Thyroid gland (tissue), 4 donors: ENCODE measurements at regions not wholly inside any gene's neighbourhood (a gene's known extent, or its start where the extent isn't known, plus 50 kb on each side); places are given as distances from the start of the nearest gene placed in this dataset.

Experiments
- POLR2A ChIP-seq, 2 donors: fragments of 450-650 bp; IDR thresholded peaks; one replicate each; pipeline ENCODE4 v1.6.1; 2017; ENCODE audit warnings: antibody characterized with exemption in 2 of 2, mild to moderate bottlenecking in 2 of 2, moderate library complexity in 1 of 2
- TF ChIP-seq, protein P1 (sequence below), 6 experiments: fragments of 200-600 bp in 3 of 6; fragments of 450-650 bp in 3 of 6; sonication (generic) in 3 of 6; IDR thresholded peaks; one replicate each; pipeline ENCODE4 v1.5.1; 2016 to 2019; ENCODE audit warnings: antibody characterized with exemption in 6 of 6, mild to moderate bottlenecking in 2 of 6, inconsistent platforms in 1 of 6, moderate library complexity in 1 of 6

DNA sequence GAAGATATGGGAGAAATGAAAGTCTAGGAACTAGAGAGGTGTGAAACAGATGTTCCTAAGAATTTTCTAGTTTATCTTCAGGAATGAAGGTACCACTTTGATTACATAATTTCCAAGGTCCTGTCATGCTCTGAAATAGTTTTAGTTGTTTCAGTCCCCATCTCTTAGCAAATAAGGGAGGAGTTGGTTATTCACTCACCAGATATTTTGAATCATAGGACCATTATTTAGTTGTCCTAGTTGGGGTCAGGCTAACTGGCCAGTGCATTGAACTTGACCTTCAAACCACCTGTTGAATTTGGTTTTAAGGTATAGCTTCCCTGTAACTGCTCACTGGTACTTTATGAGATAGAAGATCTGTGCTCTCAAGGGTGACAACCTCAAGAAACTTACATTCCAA, 53.9 kb upstream of the TNFAIP8 start:
- TF ChIP-seq, protein P1, sequence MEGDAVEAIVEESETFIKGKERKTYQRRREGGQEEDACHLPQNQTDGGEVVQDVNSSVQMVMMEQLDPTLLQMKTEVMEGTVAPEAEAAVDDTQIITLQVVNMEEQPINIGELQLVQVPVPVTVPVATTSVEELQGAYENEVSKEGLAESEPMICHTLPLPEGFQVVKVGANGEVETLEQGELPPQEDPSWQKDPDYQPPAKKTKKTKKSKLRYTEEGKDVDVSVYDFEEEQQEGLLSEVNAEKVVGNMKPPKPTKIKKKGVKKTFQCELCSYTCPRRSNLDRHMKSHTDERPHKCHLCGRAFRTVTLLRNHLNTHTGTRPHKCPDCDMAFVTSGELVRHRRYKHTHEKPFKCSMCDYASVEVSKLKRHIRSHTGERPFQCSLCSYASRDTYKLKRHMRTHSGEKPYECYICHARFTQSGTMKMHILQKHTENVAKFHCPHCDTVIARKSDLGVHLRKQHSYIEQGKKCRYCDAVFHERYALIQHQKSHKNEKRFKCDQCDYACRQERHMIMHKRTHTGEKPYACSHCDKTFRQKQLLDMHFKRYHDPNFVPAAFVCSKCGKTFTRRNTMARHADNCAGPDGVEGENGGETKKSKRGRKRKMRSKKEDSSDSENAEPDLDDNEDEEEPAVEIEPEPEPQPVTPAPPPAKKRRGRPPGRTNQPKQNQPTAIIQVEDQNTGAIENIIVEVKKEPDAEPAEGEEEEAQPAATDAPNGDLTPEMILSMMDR (IDR thresholded peaks at IDR 0.05) = no peak
- TF ChIP-seq POLR2A (IDR thresholded peaks at IDR 0.05) = no peak
